ENCODE measurements at regions not wholly inside any gene's neighbourhood (a gene's known extent, or its start where the extent isn't known, plus 50 kb on each side); places are given as distances from the start of the nearest gene placed in this dataset.

GRCh38 chr7:114777288-114777687 is 144.6 kb upstream of the MDFIC start:
- Histone ChIP-seq H3K9me3 (replicated peaks; ENCODE audit: insufficient read depth, low read length) (no peaks in the 10 kb centered on the region), H3K27me3 (replicated peaks; ENCODE audit: insufficient read depth, low read length) (no peaks in the 10 kb centered on the region), H3K36me3 (replicated peaks; ENCODE audit: insufficient read depth, low read length) (no peaks in the 10 kb centered on the region), H3K79me2 (ENCODE audit: low read length) (no peaks in the 10 kb centered on the region), H4K20me1 (ENCODE audit: insufficient read depth, low read length) (no peaks in the 10 kb centered on the region), H3K4me1 (ENCODE audit: low read length) (no peaks in the 10 kb centered on the region), H3K9ac (ENCODE audit: low read length) (no peak overlapping the region), H3K4me2 (ENCODE audit: low read depth, low read length) (no peak overlapping the region), H3K9me2 (replicated peaks; ENCODE audit: insufficient read depth, low read length) (no peaks in the 10 kb centered on the region), H2AFZ (ENCODE audit: low read length) (no peak overlapping the region), H3K4me3 (ENCODE audit: low read length) (no peak overlapping the region), H3F3A (ENCODE audit: insufficient read depth, low read length) (no peaks in the 10 kb centered on the region), H3K27ac (ENCODE audit: low read length) (no peak overlapping the region)
- DNase-seq = no peak
- no peak for TF ChIP-seq EZH2phosphoT487 (IDR thresholded peaks at IDR 0.05; ENCODE audit: low read length)
- TF ChIP-seq CTCF (IDR thresholded peaks at IDR 0.05; ENCODE audit: low read length) = no peak
- no peak for TF ChIP-seq EZH2 (optimal IDR thresholded peaks at IDR 0.05; ENCODE audit: low read depth, low read length)

GRCh38 chr7:114783508-114783907 is 138.4 kb upstream of the MDFIC start:
- no peaks in the 10 kb centered on the region for H3K4me1 ChIP-seq (ENCODE audit: low read length)
- no peaks in the 10 kb centered on the region for H3K79me2 ChIP-seq (ENCODE audit: low read length)
- TF ChIP-seq EZH2 (optimal IDR thresholded peaks at IDR 0.05; ENCODE audit: low read depth, low read length) (no peak), CTCF (IDR thresholded peaks at IDR 0.05; ENCODE audit: low read length) (no peak), EZH2phosphoT487 (IDR thresholded peaks at IDR 0.05; ENCODE audit: low read length) (no peak)
- H3K9ac ChIP-seq (ENCODE audit: low read length) = no peak overlapping the region
- H3K4me3 ChIP-seq (ENCODE audit: low read length) = no peak overlapping the region
- no peak overlapping the region for H2AFZ ChIP-seq (ENCODE audit: low read length)
- no peaks in the 10 kb centered on the region for H3K9me3 ChIP-seq (replicated peaks; ENCODE audit: insufficient read depth, low read length)
- no peak for DNase-seq
- H3K27me3 ChIP-seq (replicated peaks; ENCODE audit: insufficient read depth, low read length) = no peaks in the 10 kb centered on the region
- H3K4me2 ChIP-seq (ENCODE audit: low read depth, low read length) = no peak overlapping the region
- H3K27ac ChIP-seq (ENCODE audit: low read length) = no peak overlapping the region
- no peaks in the 10 kb centered on the region for H3K9me2 ChIP-seq (replicated peaks; ENCODE audit: insufficient read depth, low read length)
- H3F3A ChIP-seq (ENCODE audit: insufficient read depth, low read length) = no peaks in the 10 kb centered on the region
- H4K20me1 ChIP-seq (ENCODE audit: insufficient read depth, low read length) = no peaks in the 10 kb centered on the region
- no peaks in the 10 kb centered on the region for H3K36me3 ChIP-seq (replicated peaks; ENCODE audit: insufficient read depth, low read length)

GRCh38 chr7:114784177-114784576 is 137.7 kb upstream of the MDFIC start:
- Histone ChIP-seq H3K79me2 (ENCODE audit: low read length) (no peaks in the 10 kb centered on the region), H3K4me1 (ENCODE audit: low read length) (no peaks in the 10 kb centered on the region), H4K20me1 (ENCODE audit: insufficient read depth, low read length) (no peaks in the 10 kb centered on the region), H2AFZ (ENCODE audit: low read length) (no peak overlapping the region), H3K4me3 (ENCODE audit: low read length) (no peak overlapping the region), H3K27ac (ENCODE audit: low read length) (no peak overlapping the region), H3K9me3 (replicated peaks; ENCODE audit: insufficient read depth, low read length) (no peaks in the 10 kb centered on the region), H3K36me3 (replicated peaks; ENCODE audit: insufficient read depth, low read length) (no peaks in the 10 kb centered on the region), H3K4me2 (ENCODE audit: low read depth, low read length) (no peak overlapping the region), H3K27me3 (replicated peaks; ENCODE audit: insufficient read depth, low read length) (no peaks in the 10 kb centered on the region), H3K9ac (ENCODE audit: low read length) (no peak overlapping the region), H3F3A (ENCODE audit: insufficient read depth, low read length) (no peaks in the 10 kb centered on the region), H3K9me2 (replicated peaks; ENCODE audit: insufficient read depth, low read length) (no peaks in the 10 kb centered on the region)
- no peak for TF ChIP-seq CTCF (IDR thresholded peaks at IDR 0.05; ENCODE audit: low read length)
- TF ChIP-seq EZH2 (optimal IDR thresholded peaks at IDR 0.05; ENCODE audit: low read depth, low read length) = no peak
- TF ChIP-seq EZH2phosphoT487 (IDR thresholded peaks at IDR 0.05; ENCODE audit: low read length) = no peak
- DNase-seq = no peak
